ENCODE measurements at regions not wholly inside any gene's neighbourhood (a gene's known extent, or its start where the extent isn't known, plus 50 kb on each side); places are given as distances from the start of the nearest gene placed in this dataset.

GRCh38 chr14:37899365-37899764, 303.9 kb downstream of the TTC6 start:
- no peak for DNase-seq (ENCODE audit: low spot score)

GRCh38 chr14:37900561-37900960, 305.1 kb downstream of the TTC6 start:
- no peak for DNase-seq (ENCODE audit: low spot score)

- peak; percentile 81 for DNase-seq (ENCODE audit: low spot score)
Measured at GRCh38 chr14:37901978-37902377, 305.7 kb upstream of the SSTR1 start.

GRCh38 chr14:37903343-37904191, 304.1 kb upstream of the SSTR1 start:
- DNase-seq (ENCODE audit: low spot score) = peak; percentile 50

GRCh38 chr14:37924622-37925021, 283.1 kb upstream of the SSTR1 start:
- DNase-seq (ENCODE audit: low spot score) = no peak

GRCh38 chr14:37932008-37932407, 275.7 kb upstream of the SSTR1 start:
- DNase-seq (ENCODE audit: low spot score) = peak; percentile 39

GRCh38 chr14:37932481-37932880, 275.2 kb upstream of the SSTR1 start:
- DNase-seq (ENCODE audit: low spot score) = peak; percentile 9

GRCh38 chr14:37936971-37937370, 270.7 kb upstream of the SSTR1 start:
- DNase-seq (ENCODE audit: low spot score) = no peak

- DNase-seq (ENCODE audit: low spot score) = no peak
Measured at GRCh38 chr14:37939442-37940028, 268.2 kb upstream of the SSTR1 start.

GRCh38 chr14:37945959-37946358, 261.7 kb upstream of the SSTR1 start:
- no peak for DNase-seq (ENCODE audit: low spot score)

GRCh38 chr14:37946819-37947218, 260.9 kb upstream of the SSTR1 start:
- no peak for DNase-seq (ENCODE audit: low spot score)

GRCh38 chr14:37948266-37948665, 259.4 kb upstream of the SSTR1 start:
- no peak for DNase-seq (ENCODE audit: low spot score)

GRCh38 chr14:37968664-37969240, 239.0 kb upstream of the SSTR1 start:
- no peak for DNase-seq (ENCODE audit: low spot score)

GRCh38 chr14:37969511-37969979, 238.2 kb upstream of the SSTR1 start:
- DNase-seq (ENCODE audit: low spot score) = no peak

GRCh38 chr14:37970696-37971095, 237.0 kb upstream of the SSTR1 start:
- DNase-seq (ENCODE audit: low spot score) = no peak

- DNase-seq (ENCODE audit: low spot score) = peak; percentile 11
Measured at GRCh38 chr14:37972941-37973887, 234.5 kb upstream of the SSTR1 start.

GRCh38 chr14:37974421-37974820, 233.3 kb upstream of the SSTR1 start:
- DNase-seq (ENCODE audit: low spot score) = peak; percentile 6

- no peak for DNase-seq (ENCODE audit: low spot score)
Measured at GRCh38 chr14:37977481-37977880, 230.2 kb upstream of the SSTR1 start.

- DNase-seq (ENCODE audit: low spot score) = peak; percentile 53
Measured at GRCh38 chr14:37985826-37986470, 221.8 kb upstream of the SSTR1 start.

GRCh38 chr14:37988472-37988871, 219.2 kb upstream of the SSTR1 start:
- DNase-seq (ENCODE audit: low spot score) = no peak

- DNase-seq (ENCODE audit: low spot score) = no peak
Measured at GRCh38 chr14:37991027-37991426, 216.7 kb upstream of the SSTR1 start.

Data from GM03348 (cell line).